Gastrocnemius medialis (tissue), 4 donors: ENCODE measurements at regions not wholly inside any gene's neighbourhood (a gene's known extent, or its start where the extent isn't known, plus 50 kb on each side); places are given as distances from the start of the nearest gene placed in this dataset.

ENCODE experiments used
- POLR2A ChIP-seq, 2 donors: fragments of 450-650 bp; IDR thresholded peaks; one replicate each; pipeline ENCODE4 v1.6.1; 2017; ENCODE audit warnings: antibody characterized with exemption in 2 of 2, mild to moderate bottlenecking in 2 of 2, moderate library complexity in 2 of 2
- TF ChIP-seq, protein P1 (sequence below), 5 experiments: fragments of 450-650 bp in 3 of 5; fragments of 200-600 bp in 2 of 5; sonication (generic) in 2 of 5; IDR thresholded peaks in 4 of 5; conservative IDR thresholded peaks in 1 of 5; 1 replicate in 4 of 5; 2 replicates in 1 of 5; pipeline ENCODE4 v1.5.1; 2016 to 2019; ENCODE audit warnings: antibody characterized with exemption in 5 of 5, mild to moderate bottlenecking in 3 of 5, moderate library complexity in 3 of 5

DNA sequence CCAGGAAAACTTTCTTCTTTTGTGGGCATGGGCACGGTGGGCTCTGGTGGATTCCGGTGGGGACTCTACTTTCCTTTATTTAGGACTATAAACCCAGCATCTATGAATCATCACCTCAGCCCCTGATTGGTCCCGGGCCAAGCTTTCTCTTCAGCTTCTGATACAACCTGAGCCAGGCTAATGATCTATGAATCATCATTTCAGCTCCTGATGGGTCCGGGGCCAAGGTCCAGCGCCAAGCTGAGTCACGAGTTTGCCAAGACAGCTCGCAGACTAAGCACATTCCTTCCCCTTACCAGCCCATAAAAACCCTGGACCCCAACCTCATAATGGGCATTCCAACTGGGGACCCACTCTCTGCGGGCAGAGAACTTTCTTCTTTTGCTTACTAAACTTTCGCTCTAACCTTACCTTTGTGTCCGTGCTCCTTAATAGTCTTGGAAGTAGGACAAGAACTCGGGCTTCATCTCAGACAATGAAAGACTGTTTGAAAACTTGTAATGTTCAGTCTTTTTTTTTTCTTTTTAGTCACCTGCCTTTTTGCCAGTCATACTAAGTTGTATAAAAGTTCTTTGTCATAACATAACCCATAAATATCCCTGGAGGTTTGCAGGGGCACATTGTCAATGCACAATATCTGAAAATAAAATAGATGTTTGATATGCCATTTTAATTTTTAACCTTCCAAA is 904.9 kb upstream of the EPHA5 start:
- TF ChIP-seq, protein P1, sequence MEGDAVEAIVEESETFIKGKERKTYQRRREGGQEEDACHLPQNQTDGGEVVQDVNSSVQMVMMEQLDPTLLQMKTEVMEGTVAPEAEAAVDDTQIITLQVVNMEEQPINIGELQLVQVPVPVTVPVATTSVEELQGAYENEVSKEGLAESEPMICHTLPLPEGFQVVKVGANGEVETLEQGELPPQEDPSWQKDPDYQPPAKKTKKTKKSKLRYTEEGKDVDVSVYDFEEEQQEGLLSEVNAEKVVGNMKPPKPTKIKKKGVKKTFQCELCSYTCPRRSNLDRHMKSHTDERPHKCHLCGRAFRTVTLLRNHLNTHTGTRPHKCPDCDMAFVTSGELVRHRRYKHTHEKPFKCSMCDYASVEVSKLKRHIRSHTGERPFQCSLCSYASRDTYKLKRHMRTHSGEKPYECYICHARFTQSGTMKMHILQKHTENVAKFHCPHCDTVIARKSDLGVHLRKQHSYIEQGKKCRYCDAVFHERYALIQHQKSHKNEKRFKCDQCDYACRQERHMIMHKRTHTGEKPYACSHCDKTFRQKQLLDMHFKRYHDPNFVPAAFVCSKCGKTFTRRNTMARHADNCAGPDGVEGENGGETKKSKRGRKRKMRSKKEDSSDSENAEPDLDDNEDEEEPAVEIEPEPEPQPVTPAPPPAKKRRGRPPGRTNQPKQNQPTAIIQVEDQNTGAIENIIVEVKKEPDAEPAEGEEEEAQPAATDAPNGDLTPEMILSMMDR (IDR thresholded peaks at IDR 0.05 in 4 of 5, conservative IDR thresholded peaks at IDR 0.05 in 1 of 5): no peak
- TF ChIP-seq POLR2A (IDR thresholded peaks at IDR 0.05): no peak
